ENCODE measurements at regions not wholly inside any gene's neighbourhood (a gene's known extent, or its start where the extent isn't known, plus 50 kb on each side); places are given as distances from the start of the nearest gene placed in this dataset.

GRCh38 chr2:6337472-6337820 is 528.3 kb downstream of the CMPK2 start (continued):
- no peak for TF ChIP-seq CHD7 (IDR thresholded peaks at IDR 0.05; ENCODE audit: insufficient replicate concordance, low read length)

Measured in H1 (cell line).